Coronary artery (tissue), 2 donors: ENCODE measurements at regions not wholly inside any gene's neighbourhood (a gene's known extent, or its start where the extent isn't known, plus 50 kb on each side); places are given as distances from the start of the nearest gene placed in this dataset.

Source experiments
- DNase-seq: peaks from one replicate; pipeline ENCODE4 v3.0.0-alpha.2; 2017; ENCODE audit warnings: low spot score
- H3K27ac ChIP-seq, 2 donors: fragments of 200-600 bp; sonication (generic); one replicate each; pipeline ENCODE4 v1.5.1; 2016 to 2019
- H3K4me3 ChIP-seq: fragments of 200-600 bp; sonication (generic); 2 replicates; pipeline ENCODE4 v1.5.1; 2016; ENCODE audit warnings: mild to moderate bottlenecking, moderate library complexity
- TF ChIP-seq, protein P1 (sequence below): fragments of 200-600 bp; sonication (generic); IDR thresholded peaks from one replicate; pipeline ENCODE4 v1.5.1; 2019; ENCODE audit warnings: antibody characterized with exemption

DNA sequence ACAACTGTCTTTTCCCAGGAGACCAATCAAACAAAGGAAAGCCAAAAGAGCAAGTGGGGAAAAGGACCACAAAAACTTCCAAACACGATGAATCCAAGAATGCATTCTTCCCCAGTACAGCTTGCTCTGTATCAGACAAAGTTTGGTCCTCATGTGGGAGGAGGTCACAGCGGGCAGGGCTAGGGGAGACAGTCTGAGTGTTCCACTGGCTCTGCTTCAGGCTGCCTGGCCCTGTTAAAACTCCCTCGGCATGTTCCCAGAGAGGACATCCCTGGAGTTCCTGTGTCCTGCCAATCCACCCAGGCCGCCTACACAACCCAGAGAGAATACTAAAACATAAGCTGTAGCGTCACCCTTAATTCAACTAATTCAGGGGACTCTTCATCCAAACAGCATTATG is 415.1 kb upstream of the DYNLRB2 start:
- DNase-seq, result no peak
- H3K4me3 ChIP-seq, result no peak overlapping the region
- TF ChIP-seq, protein P1, sequence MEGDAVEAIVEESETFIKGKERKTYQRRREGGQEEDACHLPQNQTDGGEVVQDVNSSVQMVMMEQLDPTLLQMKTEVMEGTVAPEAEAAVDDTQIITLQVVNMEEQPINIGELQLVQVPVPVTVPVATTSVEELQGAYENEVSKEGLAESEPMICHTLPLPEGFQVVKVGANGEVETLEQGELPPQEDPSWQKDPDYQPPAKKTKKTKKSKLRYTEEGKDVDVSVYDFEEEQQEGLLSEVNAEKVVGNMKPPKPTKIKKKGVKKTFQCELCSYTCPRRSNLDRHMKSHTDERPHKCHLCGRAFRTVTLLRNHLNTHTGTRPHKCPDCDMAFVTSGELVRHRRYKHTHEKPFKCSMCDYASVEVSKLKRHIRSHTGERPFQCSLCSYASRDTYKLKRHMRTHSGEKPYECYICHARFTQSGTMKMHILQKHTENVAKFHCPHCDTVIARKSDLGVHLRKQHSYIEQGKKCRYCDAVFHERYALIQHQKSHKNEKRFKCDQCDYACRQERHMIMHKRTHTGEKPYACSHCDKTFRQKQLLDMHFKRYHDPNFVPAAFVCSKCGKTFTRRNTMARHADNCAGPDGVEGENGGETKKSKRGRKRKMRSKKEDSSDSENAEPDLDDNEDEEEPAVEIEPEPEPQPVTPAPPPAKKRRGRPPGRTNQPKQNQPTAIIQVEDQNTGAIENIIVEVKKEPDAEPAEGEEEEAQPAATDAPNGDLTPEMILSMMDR, result no peak
- H3K27ac ChIP-seq, result no peak overlapping the region

DNA sequence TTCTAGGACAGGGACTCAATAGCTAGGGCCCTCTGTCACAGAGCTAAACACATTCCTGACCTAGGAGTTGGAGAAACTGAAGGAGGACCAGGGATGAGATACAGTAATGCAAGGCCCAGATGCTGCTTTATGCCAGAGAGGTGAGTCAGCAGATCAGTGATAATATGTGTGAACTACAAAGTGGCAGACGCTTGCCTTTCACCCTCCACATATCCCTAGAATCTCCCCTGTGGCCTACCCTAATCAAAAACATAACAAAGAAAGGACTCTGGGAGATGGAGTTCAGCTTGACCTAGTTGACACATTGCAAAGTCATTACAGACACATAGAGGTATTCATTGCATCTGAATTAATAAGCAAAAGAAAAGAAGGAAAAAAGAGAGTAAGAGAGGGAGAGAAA is 417.6 kb upstream of the DYNLRB2 start:
- TF ChIP-seq, protein P1, result no peak
- no peak for DNase-seq
- Histone ChIP-seq H3K27ac (no peak overlapping the region), H3K4me3 (no peak overlapping the region)

DNA sequence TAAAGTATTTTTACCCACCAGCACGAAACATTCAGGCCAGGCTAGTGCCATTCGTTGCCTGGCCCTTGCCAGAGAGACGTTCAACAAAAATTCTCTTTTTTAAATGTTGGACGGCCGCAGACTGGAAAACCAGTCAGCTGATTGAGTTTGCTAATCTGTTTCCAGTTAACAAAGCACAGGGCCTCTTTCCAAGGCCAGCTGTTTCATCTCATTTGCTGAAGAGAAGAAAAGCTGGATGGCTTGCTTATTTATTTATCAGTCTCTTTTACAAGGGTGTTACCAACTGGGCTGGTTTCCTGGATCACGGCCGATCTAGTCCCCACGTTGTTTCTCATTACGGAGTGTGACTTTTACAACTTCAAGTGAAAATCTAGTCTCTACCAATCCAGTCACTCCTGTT is 418.7 kb upstream of the DYNLRB2 start:
- H3K27ac ChIP-seq, result no peak overlapping the region
- DNase-seq, result no peak
- TF ChIP-seq, protein P1, result no peak

DNA sequence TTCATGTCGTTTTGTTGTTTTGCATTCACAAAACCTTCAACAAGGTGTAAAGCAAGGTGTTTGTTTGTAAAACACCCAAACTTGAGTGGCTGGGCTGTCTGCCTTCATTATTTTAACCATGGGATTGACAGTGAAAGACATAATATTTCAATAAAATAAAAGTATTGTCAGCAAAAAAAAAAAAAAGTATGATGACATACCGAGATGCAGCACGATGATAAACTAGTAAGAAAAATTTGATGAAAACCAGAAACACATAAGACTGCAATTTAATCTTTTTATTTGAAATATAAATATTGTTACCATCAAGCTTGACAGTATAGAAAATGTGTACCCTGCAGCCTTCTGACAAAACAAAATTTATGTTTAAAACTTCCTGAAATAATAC is 419.3 kb upstream of the DYNLRB2 start:
- TF ChIP-seq, protein P1, result no peak
- Histone ChIP-seq H3K27ac (no peak overlapping the region), H3K4me3 (no peak overlapping the region)
- DNase-seq, result no peak

More for the DNA sequence above, 418.7 kb upstream of the DYNLRB2 start:
- no peak overlapping the region for H3K4me3 ChIP-seq

DNA sequence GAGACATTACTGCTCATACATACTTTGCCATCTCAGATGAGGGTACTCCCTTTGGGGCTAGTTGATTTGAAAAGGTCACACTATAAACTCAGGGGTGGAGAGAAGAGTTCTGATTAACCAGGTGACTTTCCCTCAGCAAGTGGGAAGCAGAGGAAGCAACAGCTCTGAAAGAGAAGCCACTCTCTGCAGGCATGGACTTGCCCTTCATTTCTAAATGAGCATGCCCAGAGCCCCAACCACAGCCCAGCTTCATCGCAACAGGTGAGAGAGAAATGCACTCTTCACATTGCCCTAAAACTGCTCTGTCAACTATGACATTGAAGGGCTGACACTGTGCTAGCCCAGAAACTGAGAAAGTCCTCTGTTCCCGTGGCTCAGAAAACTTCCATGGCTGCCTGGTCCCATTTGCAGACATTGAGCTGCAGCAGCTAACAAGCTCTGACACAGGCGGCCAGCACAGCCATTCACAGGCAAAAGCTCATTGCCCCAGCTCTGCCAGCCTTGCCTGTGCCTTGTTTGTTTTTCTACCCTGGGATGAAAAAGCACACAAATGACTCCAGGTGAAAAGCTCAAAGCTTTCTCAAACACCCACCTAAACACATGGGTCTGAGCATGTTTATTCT is 419.8 kb upstream of the DYNLRB2 start:
- no peak for DNase-seq
- Histone ChIP-seq H3K27ac (no peak overlapping the region), H3K4me3 (no peak overlapping the region)
- TF ChIP-seq, protein P1, result no peak

DNA sequence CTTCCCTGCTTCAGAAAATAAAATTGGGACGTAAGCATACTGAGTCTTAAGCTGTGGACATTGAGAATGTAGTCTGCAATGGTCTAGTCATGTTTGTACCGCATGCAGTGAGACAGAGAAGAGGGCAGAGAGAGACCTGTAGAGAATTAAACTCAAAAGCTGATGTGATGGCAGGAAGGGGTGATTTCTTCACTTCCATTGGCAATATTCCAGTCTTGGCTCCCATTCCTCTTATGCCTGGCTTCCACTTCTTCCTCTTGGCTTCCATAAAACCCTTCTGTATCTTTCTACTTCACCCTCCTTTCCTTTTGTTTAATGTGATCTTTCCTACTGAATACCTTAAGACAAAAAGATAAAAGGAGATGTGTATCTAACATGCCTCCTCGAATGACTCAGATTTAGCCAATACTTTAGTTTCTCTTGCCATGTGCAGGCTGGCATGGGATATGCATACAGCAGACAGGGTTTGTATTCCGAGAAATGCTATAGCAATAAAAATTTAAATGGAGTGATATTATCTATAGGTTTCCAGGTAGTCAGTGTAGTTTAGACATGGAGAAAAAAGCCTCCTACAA is 423.1 kb upstream of the DYNLRB2 start:
- Histone ChIP-seq H3K4me3 (no peak overlapping the region), H3K27ac (no peak overlapping the region)
- TF ChIP-seq, protein P1, result no peak
- no peak for DNase-seq

DNA sequence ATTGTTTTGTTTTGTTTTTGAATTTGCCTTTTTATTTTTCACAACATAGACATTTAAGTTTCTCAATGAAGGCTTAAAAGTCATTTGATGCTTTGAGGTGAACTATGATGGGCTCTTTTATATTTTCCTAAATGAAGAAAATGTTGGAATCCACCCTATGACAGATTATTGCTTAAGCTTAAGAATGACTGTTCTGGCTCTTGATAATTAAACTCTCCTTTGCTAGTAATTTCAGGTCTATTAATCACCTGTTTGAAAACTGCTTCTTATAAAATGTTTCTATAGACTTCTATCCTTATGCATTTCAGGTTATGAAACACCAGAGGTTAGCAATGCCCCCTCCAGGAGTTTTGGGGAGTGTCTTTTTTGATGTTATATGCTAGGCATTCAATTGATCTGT is 424.1 kb upstream of the DYNLRB2 start:
- DNase-seq, result no peak
- TF ChIP-seq, protein P1, result no peak
- Histone ChIP-seq H3K27ac (no peak overlapping the region), H3K4me3 (no peak overlapping the region)
